ENCODE measurements at regions not wholly inside any gene's neighbourhood (a gene's known extent, or its start where the extent isn't known, plus 50 kb on each side); places are given as distances from the start of the nearest gene placed in this dataset.

DNA sequence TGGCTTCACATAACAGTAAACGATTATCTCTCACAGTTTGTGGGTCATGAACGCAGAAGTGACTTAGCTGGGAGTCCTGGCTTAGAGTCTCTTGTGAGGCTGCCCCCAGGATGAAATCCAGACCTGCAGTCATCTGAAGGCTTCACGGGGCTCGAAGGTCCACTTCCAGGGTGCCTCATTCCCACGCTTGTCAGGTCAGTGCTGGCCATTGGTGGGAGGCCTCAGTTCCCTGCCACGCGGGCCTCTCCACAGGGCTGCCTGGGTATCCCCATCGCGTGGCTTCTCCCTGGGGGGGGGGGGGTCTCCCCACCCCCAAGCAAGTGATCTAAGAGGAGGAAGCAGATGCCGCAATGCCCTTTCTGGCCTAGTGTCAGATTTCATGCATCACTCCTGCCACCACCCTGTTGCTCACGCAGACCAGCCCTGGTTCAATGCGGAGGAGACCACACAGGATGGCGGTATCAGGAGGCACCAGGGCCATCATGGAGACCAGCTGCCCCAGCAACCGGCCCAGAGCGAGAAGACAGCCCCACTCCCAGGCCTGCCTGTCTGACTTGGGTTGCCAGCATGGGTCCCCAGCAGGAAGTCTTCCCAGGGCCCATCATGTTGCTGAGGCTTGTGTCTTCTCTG, 77.3 kb upstream of the CDH5 start:
- no peak for DNase-seq

DNA sequence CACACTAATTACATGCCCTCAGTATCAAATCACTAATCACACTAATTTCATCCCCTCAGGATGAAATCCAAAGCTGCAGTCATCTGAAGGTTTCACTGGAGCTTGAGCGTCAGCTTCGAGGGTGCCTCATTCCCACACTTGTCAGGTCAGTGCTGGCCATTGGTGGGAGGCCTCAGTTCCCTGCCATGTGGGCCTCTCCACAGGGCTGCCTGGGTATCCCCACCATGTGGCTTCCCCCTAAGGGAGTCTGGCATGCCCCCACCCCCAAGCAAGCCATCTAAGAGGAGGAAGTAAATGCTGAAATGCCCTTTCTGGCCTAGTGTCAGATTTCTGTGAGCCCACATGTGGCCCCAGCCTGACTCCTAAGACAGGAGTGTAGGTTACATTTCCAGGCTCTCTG, 78.6 kb upstream of the CDH5 start:
- no peak for DNase-seq

DNA sequence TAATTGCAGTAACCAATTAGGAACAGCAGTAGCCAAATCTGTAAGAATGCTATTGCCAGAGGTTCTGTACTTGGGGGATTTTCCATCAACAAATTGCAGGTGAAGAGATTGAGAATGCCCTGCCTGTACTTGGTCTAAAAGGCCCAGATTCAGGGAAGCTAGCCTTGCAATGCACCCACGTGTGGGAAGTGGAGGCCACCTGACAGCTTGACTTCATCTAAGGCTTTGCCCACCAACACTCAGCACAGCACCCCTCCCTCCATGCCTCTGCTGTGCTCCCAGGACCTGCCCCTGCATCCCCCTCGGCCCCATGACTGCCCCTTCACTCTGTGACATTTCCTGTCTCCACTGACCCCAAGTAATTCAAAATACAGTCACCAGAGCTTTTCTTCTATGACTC, 79.1 kb upstream of the CDH5 start:
- no peak for DNase-seq

DNA sequence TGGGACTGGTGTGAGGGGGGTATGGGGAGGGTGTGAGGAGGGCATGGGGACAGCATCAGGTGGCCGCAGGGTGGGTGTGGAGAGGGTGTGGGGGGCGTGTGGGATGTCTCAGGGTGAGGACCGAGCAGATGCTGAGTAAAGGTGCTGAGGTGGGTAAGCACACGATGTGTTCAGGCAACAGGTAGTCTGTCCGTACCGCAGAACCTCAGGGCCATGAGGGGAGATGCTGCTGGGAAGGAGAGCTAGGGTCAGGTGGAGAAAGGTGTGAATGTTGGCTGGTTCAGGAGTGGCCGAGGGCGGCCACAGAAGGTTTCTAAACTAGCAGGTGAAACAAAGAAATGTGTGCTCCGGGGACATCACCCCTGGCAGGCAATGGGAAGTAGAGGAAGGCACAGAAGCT, 80.0 kb upstream of the CDH5 start:
- DNase-seq: no peak

DNA sequence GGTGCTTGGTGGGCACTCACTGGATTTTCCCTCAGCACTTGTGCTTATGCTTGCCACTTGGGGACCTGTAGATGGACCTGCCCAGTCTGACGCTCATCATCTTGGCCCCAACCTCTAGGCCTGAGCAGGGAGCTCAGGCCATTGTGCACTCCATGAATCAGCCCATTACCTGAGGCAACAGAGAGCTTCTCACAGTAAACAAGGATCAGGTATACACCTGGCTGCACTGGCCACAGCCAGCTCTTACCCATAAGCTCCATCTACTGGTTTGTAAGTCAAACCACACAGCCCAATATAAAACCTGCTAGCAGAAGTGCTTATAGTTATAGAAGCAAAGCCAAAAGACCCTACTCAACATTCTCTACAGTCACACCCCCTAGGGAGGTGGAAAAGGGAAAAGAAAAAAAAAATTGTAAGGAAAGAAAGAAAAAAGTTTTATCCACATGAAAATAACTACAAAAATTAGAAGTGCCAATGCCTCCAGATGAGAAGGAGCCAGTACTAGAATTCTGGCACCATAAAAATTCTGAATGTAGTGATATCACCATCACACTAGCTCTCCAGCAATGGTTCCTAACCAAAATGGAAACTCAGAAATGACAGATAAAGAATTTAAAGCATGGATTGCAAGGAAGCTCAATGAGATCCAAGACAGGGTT, 87.8 kb upstream of the CDH5 start:
- no peak for DNase-seq

DNA sequence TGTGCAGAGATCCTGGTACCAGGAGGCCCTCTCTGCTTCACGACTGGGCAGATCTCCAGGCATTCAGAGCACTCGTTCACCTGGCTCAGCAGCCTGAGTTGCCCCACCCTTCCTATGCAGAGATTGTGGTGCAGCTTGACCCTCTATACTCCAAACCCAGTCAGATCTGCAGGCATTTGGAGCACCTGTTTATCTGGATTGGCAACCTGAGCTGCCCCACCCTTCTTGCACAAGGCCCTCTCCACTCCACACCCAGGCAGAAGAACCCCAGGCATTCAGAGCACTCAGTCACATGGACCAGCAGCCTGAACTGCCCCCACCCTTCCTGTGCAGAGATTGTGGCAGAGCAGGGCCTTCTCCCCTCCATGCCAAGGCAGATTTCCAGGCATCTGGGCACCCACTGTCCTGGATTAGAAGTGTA, 88.4 kb upstream of the CDH5 start:
- DNase-seq: no peak

DNA sequence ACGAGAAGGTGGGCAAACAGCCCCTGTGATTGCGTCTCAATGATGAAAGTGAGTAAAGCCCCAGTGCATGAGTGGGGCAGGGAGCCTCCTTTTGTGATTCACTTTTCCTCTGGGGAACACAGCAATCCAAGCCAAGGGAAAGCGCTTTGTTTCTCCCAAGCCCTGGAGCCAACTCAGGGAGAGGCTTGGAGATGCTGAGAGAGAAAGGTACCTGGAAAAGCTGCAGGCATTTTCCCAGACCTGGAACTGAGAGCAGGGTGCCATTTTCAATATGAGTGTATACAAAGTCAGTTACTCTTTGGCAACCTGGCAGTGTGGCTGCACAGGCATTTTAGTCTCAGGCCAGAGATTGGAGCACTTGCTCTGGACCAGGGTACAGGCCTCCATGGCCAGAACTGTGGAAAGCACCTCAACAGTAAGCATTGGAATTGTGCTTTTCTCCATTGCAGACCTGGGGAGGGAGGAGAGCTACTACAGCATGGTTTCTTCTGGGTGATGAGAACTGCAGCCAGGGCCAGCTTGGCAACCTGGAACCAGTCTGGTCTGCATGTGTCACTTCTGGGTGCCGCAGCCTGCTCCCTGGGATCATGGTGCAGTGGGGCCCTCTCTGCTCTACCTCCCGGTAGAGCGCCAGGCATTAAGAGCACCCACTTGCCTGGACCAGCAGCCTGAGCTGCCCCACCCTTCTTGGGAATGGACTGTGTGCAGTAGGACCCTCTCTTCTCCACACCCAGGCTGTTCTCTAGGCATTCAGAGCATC, 89.0 kb upstream of the CDH5 start:
- DNase-seq: no peak

DNA sequence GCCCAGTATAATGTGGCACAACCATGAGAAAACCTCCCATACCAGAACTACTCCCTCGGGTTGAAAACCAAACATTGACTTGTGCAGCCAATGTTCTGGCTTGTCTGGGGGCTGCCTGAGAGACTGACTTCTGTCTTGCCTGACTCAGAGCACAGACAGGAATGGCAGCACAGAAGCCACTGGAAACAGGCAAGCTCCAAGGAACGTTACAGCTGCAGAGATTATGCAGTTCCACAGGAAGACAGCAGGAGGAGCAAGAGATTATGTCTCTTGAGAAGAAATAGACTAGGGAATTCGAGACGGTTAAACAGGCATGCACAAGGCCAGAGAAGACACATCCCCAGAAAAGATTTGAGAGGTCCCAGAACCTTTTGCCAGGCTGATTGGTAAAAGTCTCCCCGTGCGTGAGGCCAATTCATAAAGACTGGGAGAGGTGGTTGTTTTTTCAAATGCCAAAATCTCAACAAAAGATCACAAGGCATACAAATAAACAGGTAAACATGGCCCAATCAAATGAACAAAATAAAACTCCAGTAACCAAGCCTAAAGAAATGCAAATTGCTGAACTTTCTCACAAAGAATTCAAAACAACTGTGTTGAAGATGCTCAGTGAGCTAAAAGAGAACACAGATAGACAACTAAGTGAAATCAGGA, 90.6 kb upstream of the CDH5 start:
- DNase-seq: no peak

DNA sequence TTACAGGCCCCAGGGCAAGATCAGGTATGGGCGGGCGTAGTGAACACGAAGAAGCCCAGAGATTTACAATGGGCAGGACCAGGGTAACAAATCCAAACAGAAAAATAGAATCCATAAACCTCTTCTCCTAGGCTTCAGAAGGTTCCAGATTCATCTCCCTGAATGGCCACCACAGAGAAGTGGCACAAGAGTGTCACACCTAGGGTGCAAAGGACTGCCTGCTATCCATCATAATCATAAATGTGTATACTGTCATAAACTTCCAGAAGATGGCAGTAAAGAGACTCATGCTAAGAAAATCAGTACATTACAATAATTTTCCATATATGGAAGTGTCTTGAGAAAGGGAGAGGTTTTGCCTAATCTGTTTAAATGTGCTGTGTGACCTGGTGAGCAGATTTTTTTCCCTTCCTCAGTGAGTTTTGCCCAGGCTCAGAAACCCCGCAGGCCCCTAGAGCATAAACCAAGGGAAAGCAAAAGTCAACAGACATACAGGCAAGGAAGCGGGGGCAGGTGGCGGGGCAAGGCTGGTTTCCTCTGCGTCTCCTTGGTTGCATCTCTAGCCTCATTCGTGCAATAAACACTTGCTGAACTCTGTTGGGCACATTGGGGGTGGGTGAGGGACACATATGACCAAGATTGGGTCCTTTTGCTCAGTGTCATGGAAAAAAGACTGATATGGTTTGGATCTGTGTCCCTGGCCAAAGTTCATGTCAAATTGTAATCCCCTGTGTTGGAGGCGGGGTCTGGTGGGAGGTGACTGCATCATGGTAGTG, 92.0 kb upstream of the CDH5 start:
- no peak for DNase-seq

DNA sequence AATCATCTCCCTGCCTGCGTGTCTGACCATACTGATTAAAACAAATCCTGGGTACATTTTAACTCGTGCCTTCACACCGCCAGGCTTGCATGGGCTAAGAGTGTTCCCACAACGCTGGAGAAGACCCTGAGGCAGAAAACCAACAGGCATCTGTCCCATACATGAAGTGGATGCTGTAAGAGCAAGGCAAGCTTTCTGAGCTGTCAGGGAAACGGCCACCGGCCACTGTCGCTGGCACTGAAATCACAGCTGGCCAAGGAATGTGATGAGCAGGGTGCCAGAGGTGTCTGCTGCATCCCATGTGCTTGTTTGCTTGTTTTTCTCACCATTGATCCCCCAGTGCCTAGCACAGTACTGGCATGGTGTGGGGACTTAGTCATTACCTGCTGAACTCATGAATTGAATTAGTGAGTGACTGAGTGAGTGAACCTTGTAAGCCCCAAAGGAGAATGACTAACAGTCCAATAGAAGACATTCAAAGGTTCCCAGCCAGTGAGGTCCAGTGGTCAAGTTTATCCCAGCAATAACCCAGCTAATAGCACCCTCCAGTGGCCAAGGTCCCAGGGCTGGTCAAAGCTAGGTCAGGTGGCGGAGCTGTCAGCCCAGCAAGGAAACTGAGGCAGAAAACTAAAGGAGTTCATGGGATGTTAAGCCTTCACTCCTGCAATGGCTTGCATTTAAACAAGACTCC, 92.7 kb upstream of the CDH5 start:
- DNase-seq: no peak

DNA sequence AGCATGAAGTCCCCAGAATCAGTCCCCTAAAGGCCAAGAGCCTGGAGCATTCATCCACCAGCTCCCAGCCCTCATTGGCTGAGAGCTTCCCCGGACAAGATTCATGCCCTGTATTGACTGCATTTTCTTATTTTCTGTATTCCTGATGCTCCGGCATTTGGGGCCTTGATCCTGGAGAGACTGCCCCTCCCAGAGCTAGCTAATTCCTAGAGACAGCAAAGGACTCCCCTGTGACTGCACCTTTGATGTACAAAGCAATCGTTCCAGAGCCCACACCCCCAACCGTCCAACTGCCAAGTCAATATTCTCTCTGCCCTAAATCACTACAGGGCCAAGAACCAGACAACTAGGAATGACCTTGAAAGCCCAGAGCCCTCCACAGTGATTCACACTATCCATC, 93.4 kb upstream of the CDH5 start:
- no peak for DNase-seq

DNA sequence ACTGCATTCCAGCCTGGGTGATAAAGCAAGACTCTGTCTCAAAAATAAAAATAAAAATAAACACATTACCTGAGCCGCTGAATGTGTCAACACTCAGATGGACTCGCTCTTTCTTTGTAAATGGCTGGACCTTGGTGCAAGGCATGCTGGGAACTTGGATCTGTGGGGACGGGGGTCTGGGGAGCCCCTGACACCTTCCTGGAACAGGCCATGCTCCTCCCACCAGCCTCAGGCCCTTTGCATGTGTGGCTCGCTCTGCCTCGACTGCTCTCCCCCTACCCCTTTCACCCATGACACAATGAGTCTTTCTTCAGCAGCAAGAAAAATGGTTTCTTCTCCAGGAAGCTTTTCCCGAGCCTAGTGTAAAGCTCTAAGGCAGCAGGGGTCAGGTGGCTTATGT, 94.0 kb upstream of the CDH5 start:
- DNase-seq: no peak

DNA sequence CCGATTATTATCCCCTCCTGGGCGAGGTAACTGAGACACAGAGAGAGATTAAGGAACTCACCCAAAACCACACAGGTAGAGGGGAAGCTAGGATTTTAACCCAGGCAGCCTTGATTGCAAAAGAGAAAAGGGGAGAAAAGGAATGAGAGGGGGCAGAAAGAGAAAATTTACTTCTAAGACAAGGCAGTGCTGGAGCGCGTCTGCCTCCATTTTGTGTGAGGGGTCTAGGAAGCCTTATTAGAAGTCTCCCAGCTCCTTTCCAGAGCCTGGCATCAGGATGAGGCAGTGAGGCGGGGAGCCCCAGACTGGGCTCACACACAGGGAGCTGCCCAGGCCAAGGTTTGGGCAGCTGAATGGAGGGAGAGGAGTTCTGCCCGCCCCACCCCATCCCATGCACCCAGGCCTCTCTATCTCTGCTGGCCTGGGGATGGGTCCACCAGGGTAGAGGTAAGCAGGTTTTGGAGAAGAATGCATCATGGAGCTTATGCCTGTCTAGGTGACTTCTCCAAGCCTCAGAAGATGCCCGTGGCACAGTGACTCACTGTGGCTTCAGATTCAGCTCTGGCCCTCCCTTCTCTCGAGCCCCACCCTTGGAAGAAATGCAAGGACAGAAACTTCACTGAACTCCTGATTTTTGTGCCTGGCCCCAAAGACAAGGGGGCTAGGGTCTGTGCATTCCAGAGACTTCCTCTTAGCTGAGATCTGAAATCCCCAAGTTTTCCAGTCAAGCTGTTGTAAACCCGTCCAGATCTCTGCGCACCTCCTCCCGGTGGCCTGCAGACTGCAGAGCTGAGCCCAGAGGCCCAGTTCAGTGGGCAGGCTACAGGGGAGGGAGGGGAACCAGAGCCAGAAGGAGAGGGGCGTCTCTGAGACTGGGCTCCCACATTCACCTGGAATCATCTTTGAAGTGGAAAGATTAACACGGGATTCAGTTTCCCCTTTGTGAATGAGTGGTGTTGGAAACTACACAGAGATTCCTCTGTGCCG, 95.1 kb upstream of the CDH5 start:
- DNase-seq: no peak

DNA sequence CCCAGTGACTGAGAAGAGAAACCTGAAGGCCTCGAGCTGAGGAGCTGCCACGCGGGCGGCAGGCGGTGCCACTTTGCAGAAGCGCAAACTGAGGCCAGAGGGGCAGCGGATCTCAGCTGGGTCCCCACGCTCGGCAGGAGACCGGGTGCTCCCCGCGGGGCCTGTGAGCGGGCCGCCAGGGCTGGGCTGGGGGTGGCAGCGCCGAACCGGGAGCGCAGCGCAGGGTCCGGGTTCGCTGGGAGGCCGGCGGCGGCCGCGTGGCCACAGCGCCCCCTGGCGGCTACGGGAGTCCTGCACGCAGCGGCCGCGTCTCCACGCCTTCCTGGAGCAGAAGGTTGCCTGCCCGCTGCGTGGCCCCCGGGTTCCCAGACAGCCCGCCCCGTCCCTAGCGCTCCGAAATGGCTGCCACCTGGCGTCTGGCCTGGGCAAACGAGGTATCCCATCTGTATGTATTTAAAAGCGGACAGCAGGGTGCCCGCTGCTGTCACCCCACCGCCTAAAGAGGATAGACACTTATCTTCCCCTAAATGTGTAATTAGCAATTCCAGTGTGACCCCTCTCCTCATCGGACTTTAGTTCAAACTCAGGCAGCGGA, 96.1 kb upstream of the CDH5 start:
- peak; percentile 68 for DNase-seq

DNA sequence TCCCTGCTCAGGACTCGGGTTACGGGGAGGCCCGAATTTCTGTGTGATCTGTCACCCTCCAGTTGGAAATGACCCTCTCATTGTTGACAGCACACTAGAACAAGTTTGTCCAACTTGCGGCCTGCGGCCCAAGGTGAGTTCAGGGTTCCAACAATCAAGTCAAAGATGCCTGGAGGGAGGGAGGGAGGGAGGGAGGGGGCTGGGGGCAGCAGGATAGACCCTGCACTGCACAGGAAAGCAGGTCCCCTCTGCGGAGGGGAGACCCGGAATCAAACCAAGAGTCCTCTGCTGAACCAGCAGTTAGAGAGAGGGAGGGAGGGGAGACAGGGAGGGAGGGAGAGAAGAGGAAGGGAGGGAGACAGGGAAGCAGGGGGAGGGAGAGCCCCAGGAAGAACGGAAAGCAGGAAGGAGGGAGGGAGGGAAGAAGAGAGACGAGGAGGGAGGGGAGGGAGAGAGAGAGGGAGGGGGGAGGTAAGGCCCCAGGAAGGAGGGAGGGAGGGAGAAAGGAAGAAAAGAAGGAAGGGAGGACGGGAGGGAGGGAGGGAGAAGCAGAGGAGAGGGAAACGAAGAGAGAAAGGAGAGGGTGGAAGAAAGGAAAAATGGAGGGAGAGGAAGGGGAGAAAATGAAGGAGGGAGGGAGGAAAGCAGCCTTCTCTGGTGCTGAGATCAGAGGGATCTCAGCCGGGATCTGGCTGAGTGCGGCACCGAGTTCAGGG, 96.7 kb upstream of the CDH5 start:
- no peak for DNase-seq

DNA sequence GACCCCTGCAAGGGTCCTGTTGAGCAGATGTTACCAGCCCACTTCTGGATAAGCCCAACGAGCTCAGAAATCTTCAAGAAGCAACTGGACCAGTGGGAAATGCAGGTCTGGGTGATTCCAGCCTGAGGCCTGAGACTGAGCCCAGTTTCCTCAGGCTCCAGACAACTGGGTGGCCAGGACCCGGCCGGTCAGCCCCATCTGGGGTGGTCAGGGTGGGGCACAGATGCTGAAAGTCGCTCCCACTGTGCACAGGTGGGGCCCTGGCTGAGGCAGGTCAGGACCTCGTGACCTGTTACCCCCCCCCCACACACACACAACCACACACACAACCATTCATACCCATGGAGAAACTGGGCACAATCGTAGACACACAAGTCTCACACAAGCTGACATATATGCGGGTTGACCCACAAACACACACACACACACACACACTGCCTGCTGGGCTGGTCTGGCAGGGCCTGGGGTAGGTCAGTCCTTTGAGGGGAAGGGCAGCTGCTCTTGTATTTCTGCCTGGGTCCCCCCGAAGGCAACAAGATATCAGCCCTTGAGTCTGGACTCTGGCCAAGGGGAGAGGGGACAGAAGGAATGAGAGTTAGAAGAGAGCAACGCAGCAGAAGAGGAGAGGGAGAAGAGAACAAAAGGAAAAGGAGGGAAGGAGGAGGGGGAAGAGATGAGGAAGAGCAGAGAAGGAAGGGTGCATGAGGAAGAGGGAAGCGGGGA, 99.0 kb upstream of the CDH5 start:
- no peak for DNase-seq

DNA sequence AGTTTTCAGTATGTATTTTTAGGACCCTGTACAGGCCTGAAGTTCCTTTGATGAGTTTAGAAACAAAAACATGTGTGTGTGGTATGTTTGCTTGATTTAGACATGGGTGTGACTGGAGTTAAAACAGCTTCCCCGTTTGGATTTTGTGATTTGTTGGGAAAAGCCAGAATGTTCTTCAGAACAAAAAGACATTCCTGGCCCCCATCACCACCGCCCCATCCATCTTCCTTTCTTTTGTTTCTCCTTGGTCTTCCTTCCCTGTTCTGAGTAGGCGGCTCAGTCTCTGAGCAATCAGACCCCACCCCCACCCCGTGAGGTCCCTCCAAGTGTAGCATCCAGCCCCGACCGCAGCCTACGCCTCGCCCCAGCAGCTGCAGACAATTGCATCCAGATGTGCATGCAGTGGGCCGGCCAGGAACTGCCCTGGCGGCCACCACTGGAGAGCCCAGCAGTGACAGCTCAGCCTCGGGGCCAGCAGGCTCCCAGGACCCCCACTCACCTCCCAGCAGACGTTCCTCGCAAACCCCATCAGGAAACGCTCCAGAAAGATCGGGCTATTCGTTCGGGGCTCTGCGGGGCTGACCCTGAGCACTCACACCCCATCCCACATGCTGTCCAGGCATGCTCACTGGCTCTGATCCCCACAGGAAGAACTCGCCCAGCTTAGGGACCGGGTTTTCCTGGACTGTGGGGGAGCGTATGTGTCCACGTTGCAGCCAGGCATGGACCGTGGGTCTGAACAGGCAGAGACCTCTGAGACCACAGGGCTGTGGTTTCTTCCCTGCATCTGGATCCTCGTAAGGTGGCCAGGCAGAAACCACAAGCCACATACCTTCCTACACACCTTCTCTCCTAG, 99.8 kb upstream of the CDH5 start:
- DNase-seq: no peak

DNA sequence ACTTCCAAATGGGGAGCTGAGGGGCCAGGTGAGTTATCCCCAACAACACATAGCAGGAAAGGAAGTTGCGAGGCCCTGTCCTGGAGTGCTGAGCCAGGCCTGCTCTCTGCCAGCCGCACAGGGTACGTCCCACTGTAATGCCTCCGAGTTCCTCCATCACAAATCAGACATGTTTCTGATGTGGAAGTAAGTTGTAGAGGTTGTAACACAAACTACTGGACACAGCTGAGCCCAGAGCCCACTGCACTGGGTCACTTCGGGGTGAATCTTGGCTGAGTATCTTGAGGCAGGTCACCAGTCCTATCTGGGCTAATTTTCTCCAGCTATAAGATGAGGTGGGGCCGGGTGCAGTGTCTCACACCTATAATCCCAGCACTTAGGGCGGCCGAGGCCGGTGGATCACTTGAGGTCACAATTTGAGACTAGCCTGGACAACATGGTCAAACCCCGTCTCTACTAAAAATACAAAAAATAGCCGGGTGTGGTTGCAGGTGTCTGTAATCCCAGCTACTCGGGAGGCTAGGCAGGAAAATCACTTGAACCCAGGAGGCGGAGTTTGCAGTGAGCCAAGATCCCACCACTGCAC, 100.8 kb upstream of the CDH5 start:
- no peak for DNase-seq
